Astrocyte of the cerebellum (primary cell): ENCODE measurements at regions not wholly inside any gene's neighbourhood (a gene's known extent, or its start where the extent isn't known, plus 50 kb on each side); places are given as distances from the start of the nearest gene placed in this dataset.
"Not testable (repeated sequence)": the region's sequence is repeated elsewhere in the genome, so short reads cannot be mapped to it uniquely, and the experiment has no call there.

Source experiments
- DNase-seq: peaks from one replicate; pipeline ENCODE4 v3.0.0-alpha.2; 2011; ENCODE audit warnings: low read depth
- H3K4me3 ChIP-seq: 2 replicates; pipeline ENCODE4 v1.5.1; 2011; ENCODE audit warnings: mild to moderate bottlenecking, low read depth, low read length, moderate library complexity
- in situ Hi-C: cut with HindIII; loops from 2 replicates; pipeline ENCODE4 v1.10.0; 2017; ENCODE audit warnings: low sequenced_read_pairs
- TF ChIP-seq, protein P1 (sequence below): IDR thresholded peaks from 2 replicates; pipeline ENCODE4 v1.5.1; 2012; ENCODE audit warnings: low read length, low read depth, moderate library complexity, mild to moderate bottlenecking; ENCODE audit errors: missing control alignments

DNA sequence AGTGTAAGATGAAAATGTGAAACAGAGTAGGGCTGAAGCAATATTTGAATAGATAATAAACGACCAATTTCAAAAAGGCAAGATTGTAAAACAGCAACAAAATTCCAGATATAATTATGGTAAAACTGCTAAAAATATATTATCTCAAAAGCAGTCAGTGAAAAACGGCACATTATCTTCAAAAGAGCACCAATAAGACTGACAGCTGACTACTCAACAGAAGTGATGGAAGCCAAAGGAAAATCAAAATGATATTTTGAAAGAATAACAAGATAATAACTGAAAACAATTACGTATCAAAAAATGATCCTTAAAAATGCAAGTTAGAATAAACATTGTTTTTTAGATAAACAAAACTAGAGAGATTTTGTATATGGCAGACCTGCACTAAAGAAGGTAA is 920.6 kb upstream of the FAM98A start:
- TF ChIP-seq, protein P1, sequence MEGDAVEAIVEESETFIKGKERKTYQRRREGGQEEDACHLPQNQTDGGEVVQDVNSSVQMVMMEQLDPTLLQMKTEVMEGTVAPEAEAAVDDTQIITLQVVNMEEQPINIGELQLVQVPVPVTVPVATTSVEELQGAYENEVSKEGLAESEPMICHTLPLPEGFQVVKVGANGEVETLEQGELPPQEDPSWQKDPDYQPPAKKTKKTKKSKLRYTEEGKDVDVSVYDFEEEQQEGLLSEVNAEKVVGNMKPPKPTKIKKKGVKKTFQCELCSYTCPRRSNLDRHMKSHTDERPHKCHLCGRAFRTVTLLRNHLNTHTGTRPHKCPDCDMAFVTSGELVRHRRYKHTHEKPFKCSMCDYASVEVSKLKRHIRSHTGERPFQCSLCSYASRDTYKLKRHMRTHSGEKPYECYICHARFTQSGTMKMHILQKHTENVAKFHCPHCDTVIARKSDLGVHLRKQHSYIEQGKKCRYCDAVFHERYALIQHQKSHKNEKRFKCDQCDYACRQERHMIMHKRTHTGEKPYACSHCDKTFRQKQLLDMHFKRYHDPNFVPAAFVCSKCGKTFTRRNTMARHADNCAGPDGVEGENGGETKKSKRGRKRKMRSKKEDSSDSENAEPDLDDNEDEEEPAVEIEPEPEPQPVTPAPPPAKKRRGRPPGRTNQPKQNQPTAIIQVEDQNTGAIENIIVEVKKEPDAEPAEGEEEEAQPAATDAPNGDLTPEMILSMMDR = no peak
- H3K4me3 ChIP-seq = no peak overlapping the region
- DNase-seq = no peak
- in situ Hi-C loops = no loop called here

GRCh38 chr2:34498561-34498960 is 899.5 kb upstream of the FAM98A start:
- in situ Hi-C loops = no loop called here
- no peak overlapping the region for H3K4me3 ChIP-seq
- TF ChIP-seq, protein P1 = no peak
- no peak for DNase-seq

- H3K4me3 ChIP-seq, DNase-seq, in situ Hi-C loops: not testable (repeated sequence)
These were observed 895.1 kb upstream of the FAM98A start for GRCh38 chr2:34494192-34494591.

- in situ Hi-C loops = no loop called here
- H3K4me3 ChIP-seq = no peak overlapping the region
These were observed 893.7 kb upstream of the FAM98A start for GRCh38 chr2:34492561-34493455.

DNA sequence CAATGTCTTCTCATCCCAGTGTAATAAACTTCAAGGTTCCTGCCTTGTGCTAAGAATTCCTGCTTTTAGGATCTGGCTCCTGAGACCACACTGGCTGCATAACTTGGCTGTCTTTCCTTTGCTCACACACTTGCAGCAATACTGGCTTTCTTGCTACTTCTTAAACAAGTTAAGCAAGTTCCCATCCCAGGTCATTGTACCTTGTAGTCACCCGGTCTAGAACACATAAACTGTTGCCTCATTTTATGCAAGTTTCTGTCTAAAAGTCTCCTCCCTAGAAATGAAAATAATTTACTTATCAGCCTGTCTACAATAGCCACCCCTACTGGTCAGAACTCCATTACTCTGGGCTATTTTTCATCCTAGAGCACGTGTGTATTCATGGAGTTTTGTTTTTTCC is 887.9 kb upstream of the FAM98A start:
- in situ Hi-C loops = no loop called here
- no peak for DNase-seq
- no peak overlapping the region for H3K4me3 ChIP-seq
- TF ChIP-seq, protein P1 = no peak

More at GRCh38 chr2:34492561-34493455, 893.7 kb upstream of the FAM98A start:
- no peak for DNase-seq
- TF ChIP-seq, protein P1 = no peak

- TF ChIP-seq, protein P1 = no peak
- DNase-seq = no peak
- in situ Hi-C loops = no loop called here
- no peak overlapping the region for H3K4me3 ChIP-seq
These were observed 882.4 kb upstream of the FAM98A start for GRCh38 chr2:34481542-34481941.

GRCh38 chr2:34480366-34480765 is 881.3 kb upstream of the FAM98A start:
- in situ Hi-C loops = no loop called here
- no peak for DNase-seq
- TF ChIP-seq, protein P1 = no peak
- no peak overlapping the region for H3K4me3 ChIP-seq
